Transverse colon (tissue), 4 donors: ENCODE measurements at regions not wholly inside any gene's neighbourhood (a gene's known extent, or its start where the extent isn't known, plus 50 kb on each side); places are given as distances from the start of the nearest gene placed in this dataset.

Source experiments
- EP300 ChIP-seq: sonication (generic); formaldehyde crosslinking; IDR thresholded peaks from one replicate; pipeline ENCODE4 v1.6.1; 2017; ENCODE audit warnings: antibody characterized with exemption, low read depth
- POLR2A ChIP-seq: fragments of 450-650 bp; IDR thresholded peaks from one replicate; pipeline ENCODE4 v1.6.1; 2016; ENCODE audit warnings: antibody characterized with exemption, mild to moderate bottlenecking, moderate library complexity
- POLR2AphosphoS5 ChIP-seq, 3 donors: sonication (generic); formaldehyde crosslinking; IDR thresholded peaks; one replicate each; pipeline ENCODE4 v1.6.1; 2016; ENCODE audit warnings: antibody characterized with exemption in 3 of 3
- TF ChIP-seq, protein P1 (sequence below), 5 experiments: fragments of 200-600 bp in 3 of 5; fragments of 450-650 bp in 2 of 5; sonication (generic) in 3 of 5; IDR thresholded peaks; 1 replicate in 2 of 5; 2 replicates in 3 of 5; pipeline ENCODE4 v1.5.1; 2016 to 2017; ENCODE audit warnings: antibody characterized with exemption in 5 of 5, inconsistent platforms in 3 of 5, mild to moderate bottlenecking in 2 of 5, moderate library complexity in 1 of 5

DNA sequence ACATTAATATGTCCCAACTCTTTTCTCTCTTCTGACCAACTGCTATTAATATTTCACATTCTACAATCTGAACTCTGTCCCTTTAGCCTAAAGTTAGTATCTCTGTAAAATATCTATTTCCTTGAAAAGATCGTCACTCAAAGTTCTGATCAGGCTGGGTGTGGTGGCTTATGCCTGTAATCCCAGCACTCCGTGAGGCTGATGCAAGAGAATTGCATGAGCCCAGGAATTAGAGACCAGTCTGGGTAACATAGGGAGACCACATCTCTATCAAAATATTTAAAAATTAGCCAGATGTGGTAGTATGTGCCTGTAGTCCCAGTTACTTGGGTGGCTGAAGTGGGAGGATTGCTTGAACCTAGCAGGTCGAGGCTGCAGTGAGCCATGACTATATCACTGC is 695.6 kb downstream of the MCTP2 start:
- TF ChIP-seq, protein P1, sequence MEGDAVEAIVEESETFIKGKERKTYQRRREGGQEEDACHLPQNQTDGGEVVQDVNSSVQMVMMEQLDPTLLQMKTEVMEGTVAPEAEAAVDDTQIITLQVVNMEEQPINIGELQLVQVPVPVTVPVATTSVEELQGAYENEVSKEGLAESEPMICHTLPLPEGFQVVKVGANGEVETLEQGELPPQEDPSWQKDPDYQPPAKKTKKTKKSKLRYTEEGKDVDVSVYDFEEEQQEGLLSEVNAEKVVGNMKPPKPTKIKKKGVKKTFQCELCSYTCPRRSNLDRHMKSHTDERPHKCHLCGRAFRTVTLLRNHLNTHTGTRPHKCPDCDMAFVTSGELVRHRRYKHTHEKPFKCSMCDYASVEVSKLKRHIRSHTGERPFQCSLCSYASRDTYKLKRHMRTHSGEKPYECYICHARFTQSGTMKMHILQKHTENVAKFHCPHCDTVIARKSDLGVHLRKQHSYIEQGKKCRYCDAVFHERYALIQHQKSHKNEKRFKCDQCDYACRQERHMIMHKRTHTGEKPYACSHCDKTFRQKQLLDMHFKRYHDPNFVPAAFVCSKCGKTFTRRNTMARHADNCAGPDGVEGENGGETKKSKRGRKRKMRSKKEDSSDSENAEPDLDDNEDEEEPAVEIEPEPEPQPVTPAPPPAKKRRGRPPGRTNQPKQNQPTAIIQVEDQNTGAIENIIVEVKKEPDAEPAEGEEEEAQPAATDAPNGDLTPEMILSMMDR (IDR thresholded peaks at IDR 0.05) = no peak
- TF ChIP-seq EP300 (no peak), POLR2A (no peak), POLR2AphosphoS5 (IDR thresholded peaks at IDR 0.05) (no peak)
